SK-N-MC (cell line): ENCODE measurements at regions not wholly inside any gene's neighbourhood (a gene's known extent, or its start where the extent isn't known, plus 50 kb on each side); places are given as distances from the start of the nearest gene placed in this dataset.
"Not testable (repeated sequence)": the region's sequence is repeated elsewhere in the genome, so short reads cannot be mapped to it uniquely, and the experiment has no call there.

ENCODE experiments used
- EZH2 ChIP-seq: fragments of 200-600 bp; sonication (generic); IDR thresholded peaks from one replicate; pipeline ENCODE4 v1.6.1; 2017; ENCODE audit warnings: antibody characterized with exemption
- FOXP2 ChIP-seq: optimal IDR thresholded peaks from 2 replicates; pipeline ENCODE3; 2011; ENCODE audit warnings: mild to moderate bottlenecking, moderate library complexity; ENCODE audit not compliant: insufficient read depth; ENCODE audit errors: extremely low read length, control extremely low read depth
- POLR2AphosphoS5 ChIP-seq: IDR thresholded peaks from 2 replicates; pipeline ENCODE4 v1.6.1; 2012; ENCODE audit warnings: mild to moderate bottlenecking, low read depth, low read length, borderline replicate concordance

GRCh38 chr12:105500676-105501075 lies 170.2 kb downstream of the C12orf75 start:
- not testable (repeated sequence) for TF ChIP-seq POLR2AphosphoS5, EZH2, FOXP2
